Medulla oblongata (tissue), 1 donor: ENCODE measurements at regions not wholly inside any gene's neighbourhood (a gene's known extent, or its start where the extent isn't known, plus 50 kb on each side); places are given as distances from the start of the nearest gene placed in this dataset.

ENCODE experiments used
- DNase-seq: peaks from one replicate; pipeline ENCODE4 v3.0.0-alpha.2; 2015; ENCODE audit errors: extremely low spot score

GRCh38 chr16:27718201-27719105, 168.5 kb downstream of the KATNIP start:
- peak; percentile 97 for DNase-seq

- DNase-seq: no peak
Measured at GRCh38 chr16:27719106-27719445, 169.1 kb downstream of the KATNIP start.

GRCh38 chr16:27720731-27721530, 171.0 kb downstream of the KATNIP start:
- DNase-seq: peak; percentile 63

- no peak for DNase-seq
Measured at GRCh38 chr16:27721531-27722181, 171.7 kb downstream of the KATNIP start.

- DNase-seq: no peak
Measured at GRCh38 chr16:27722207-27722606, 172.3 kb downstream of the KATNIP start.

GRCh38 chr16:27722892-27723450, 173.0 kb downstream of the KATNIP start:
- no peak for DNase-seq

GRCh38 chr16:27723711-27724481, 174.0 kb downstream of the KATNIP start:
- no peak for DNase-seq

GRCh38 chr16:27724482-27725235, 174.7 kb downstream of the KATNIP start:
- peak; percentile 76 for DNase-seq

- DNase-seq: no peak
Measured at GRCh38 chr16:27725236-27726000, 175.5 kb downstream of the KATNIP start.

GRCh38 chr16:27726621-27727261, 176.8 kb downstream of the KATNIP start:
- DNase-seq: no peak

GRCh38 chr16:27727941-27728340, 178.0 kb downstream of the KATNIP start:
- no peak for DNase-seq

- no peak for DNase-seq
Measured at GRCh38 chr16:27728691-27729090, 178.7 kb downstream of the KATNIP start.

GRCh38 chr16:27729516-27730304, 179.8 kb downstream of the KATNIP start:
- peak; percentile 69 for DNase-seq

- no peak for DNase-seq
Measured at GRCh38 chr16:27730661-27731210, 180.8 kb downstream of the KATNIP start.

- no peak for DNase-seq
Measured at GRCh38 chr16:27735031-27735430, 185.1 kb downstream of the KATNIP start.

GRCh38 chr16:27736431-27736830, 186.5 kb downstream of the KATNIP start:
- no peak for DNase-seq

GRCh38 chr16:27737513-27737912, 187.6 kb downstream of the KATNIP start:
- no peak for DNase-seq
